ENCODE measurements at regions not wholly inside any gene's neighbourhood (a gene's known extent, or its start where the extent isn't known, plus 50 kb on each side); places are given as distances from the start of the nearest gene placed in this dataset.

- H3K36me3 ChIP-seq: no peaks in the 10 kb centered on the region
- intact Hi-C loops (cut with DNase I): no loop called here
- H3K4me3 ChIP-seq (replicated peaks in 1 of 3): no peak overlapping the region
- no peaks in the 10 kb centered on the region for H3K9me3 ChIP-seq
- no peaks in the 10 kb centered on the region for H3K27me3 ChIP-seq
- no peak overlapping the region for H3K27ac ChIP-seq
- WGBS, 2 donors: 78 to 88% methylated on average over 4 of the region's 4 CpGs
- no peak for DNase-seq
- no peak for TF ChIP-seq POLR2A (IDR thresholded peaks at IDR 0.05)
- TF ChIP-seq CTCF (IDR thresholded peaks at IDR 0.05): no peak
- no peaks in the 10 kb centered on the region for H3K4me1 ChIP-seq
Observed at GRCh38 chr18:73261243-73261642, 393.5 kb upstream of the NETO1 start.

- no peak for DNase-seq
- Histone ChIP-seq H3K27me3 (no peaks in the 10 kb centered on the region), H3K9me3 (no peaks in the 10 kb centered on the region), H3K4me3 (replicated peaks in 1 of 3) (no peak overlapping the region), H3K36me3 (no peaks in the 10 kb centered on the region), H3K4me1 (no peaks in the 10 kb centered on the region), H3K27ac (no peak overlapping the region)
- TF ChIP-seq CTCF (IDR thresholded peaks at IDR 0.05) (no peak), POLR2A (IDR thresholded peaks at IDR 0.05) (no peak)
- intact Hi-C loops (cut with DNase I): no loop called here
- WGBS, 2 donors: 78 to 82% methylated on average over 12 of the region's 12 CpGs
Observed at GRCh38 chr18:73258375-73259087, 390.7 kb upstream of the NETO1 start.

- Histone ChIP-seq H3K9me3 (no peaks in the 10 kb centered on the region), H3K27ac (no peak overlapping the region), H3K4me1 (no peaks in the 10 kb centered on the region), H3K27me3 (no peaks in the 10 kb centered on the region), H3K4me3 (replicated peaks in 1 of 3) (no peak overlapping the region), H3K36me3 (no peaks in the 10 kb centered on the region)
- no peak for TF ChIP-seq POLR2A (IDR thresholded peaks at IDR 0.05)
- no peak for TF ChIP-seq CTCF (IDR thresholded peaks at IDR 0.05)
- WGBS, 2 donors: 85% methylated on average over 5 of the region's 5 CpGs
- intact Hi-C loops (cut with DNase I): no loop called here
- DNase-seq: no peak
Observed at GRCh38 chr18:73254564-73254963, 386.8 kb upstream of the NETO1 start.

- no peaks in the 10 kb centered on the region for H3K27me3 ChIP-seq
- no peaks in the 10 kb centered on the region for H3K4me1 ChIP-seq
- TF ChIP-seq POLR2A (IDR thresholded peaks at IDR 0.05) (no peak), CTCF (IDR thresholded peaks at IDR 0.05) (no peak)
- no peaks in the 10 kb centered on the region for H3K9me3 ChIP-seq
- intact Hi-C loops (cut with DNase I): no loop called here
- H3K4me3 ChIP-seq (replicated peaks in 1 of 3): no peak overlapping the region
- no peak for DNase-seq
- WGBS, 2 donors: 78 to 92% methylated on average over 7 of the region's 7 CpGs
- no peaks in the 10 kb centered on the region for H3K36me3 ChIP-seq
- H3K27ac ChIP-seq: no peak overlapping the region
Observed at GRCh38 chr18:73249030-73249429, 381.2 kb upstream of the NETO1 start.

GRCh38 chr18:73246763-73247162 is 379.0 kb upstream of the NETO1 start:
- no peaks in the 10 kb centered on the region for H3K36me3 ChIP-seq
- no peaks in the 10 kb centered on the region for H3K27me3 ChIP-seq
- 93 to 94% methylated on average over 5 of the region's 5 CpGs for WGBS, 2 donors
- no peak for TF ChIP-seq CTCF (IDR thresholded peaks at IDR 0.05)
- TF ChIP-seq POLR2A (IDR thresholded peaks at IDR 0.05): no peak
- H3K9me3 ChIP-seq: no peaks in the 10 kb centered on the region
- no peak overlapping the region for H3K4me3 ChIP-seq (replicated peaks in 1 of 3)
- H3K27ac ChIP-seq: no peak overlapping the region
- H3K4me1 ChIP-seq: no peaks in the 10 kb centered on the region
- DNase-seq: no peak
- intact Hi-C loops (cut with DNase I): no loop called here

All from thyroid gland (tissue), 4 donors.